ENCODE measurements at regions not wholly inside any gene's neighbourhood (a gene's known extent, or its start where the extent isn't known, plus 50 kb on each side); places are given as distances from the start of the nearest gene placed in this dataset.
"Not testable (repeated sequence)": the region's sequence is repeated elsewhere in the genome, so short reads cannot be mapped to it uniquely, and the experiment has no call there.

DNA sequence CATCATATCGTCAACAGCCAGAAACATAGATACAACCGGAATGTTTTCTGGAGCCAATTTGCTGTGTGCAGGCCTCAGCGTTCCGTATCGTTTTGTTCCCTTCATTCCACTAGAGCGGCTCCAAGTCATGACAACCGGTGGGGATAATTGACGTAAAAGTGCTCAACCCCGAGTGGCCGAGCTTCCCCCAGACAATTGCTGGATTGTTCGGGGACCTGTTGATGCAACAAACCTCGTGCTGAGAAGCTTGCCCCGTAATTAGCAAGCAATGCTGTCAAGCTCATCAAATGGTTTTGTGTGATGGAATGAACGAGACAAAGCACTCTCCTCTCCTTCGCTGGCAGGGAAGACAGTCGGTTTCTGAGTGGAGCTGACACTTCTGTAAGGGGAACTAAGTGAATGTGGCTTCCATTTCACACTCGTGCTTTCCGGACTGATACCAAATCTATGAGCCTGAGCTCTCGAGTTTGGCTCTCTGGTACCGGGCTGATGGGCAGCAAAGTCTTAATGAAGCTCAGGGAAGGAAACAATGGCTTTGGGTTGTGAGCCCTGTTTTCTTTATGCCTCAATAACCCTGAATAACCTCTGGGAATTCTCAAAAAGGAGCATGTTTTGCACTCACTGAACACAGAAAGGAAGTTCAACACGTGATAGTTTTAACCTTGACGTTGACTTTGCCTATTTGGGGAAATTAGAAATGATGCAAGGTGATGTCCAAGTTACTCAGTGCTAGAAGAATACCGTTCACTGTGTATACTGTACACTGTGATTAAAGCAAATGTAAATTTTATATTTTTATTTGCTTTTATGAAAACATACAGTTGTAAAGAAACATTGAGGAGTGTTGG lies 220.5 kb downstream of the BAMBI start:
- no peak for DNase-seq

DNA sequence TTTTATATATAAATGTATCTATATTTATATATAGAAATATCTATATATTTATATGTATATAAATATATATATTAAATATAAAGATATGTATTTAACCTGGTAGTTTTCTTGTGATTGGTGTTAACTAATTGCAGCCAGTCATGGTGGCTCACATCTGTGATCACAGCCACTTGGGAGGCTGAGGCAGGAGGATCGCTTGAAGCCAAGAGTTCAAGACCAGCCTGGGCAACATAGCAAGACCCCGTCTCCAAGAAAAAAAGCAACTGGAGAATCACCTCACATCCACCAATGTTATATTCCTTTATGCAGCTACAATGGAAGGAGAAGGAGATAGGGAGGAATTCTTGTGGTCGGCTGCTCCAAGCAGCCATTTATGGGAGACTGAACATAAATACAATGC lies 224.9 kb downstream of the BAMBI start:
- DNase-seq, result no peak

DNA sequence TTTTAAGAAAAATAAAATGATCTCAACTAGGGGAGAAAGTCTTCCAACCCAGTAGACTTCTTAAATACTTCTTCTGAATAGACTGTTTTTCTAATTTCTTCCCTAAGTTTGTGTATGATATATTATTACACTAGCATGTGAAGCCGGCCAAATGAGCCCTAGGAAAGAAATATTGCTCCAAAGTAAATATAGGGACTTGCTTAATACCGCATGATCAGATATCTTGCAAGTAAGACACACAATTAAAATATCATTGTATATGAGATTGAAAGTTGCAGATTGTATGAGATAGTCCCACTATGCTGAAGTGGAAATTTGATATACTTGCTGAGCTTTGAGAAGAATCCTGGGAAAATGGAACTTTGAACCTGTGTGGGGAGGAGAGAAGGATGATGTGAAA lies 225.7 kb downstream of the BAMBI start:
- no peak for DNase-seq

DNA sequence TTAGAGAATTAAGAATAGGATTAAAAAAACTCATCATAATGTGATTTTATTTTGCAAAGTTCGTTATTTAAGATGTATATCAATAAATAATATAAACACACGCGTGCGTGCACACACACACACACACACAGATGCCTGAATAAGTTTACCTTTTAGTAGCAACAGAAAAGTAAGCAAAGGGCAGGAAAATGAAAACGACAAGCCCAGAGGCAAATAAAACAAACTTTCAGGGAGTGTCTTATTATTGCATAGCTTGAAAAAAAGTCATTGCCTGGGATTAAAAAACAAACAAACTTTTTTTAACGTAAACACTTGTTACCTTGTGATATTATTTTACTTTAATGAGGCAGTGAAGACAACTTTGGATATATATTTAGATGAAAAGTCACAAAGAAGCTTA lies 226.4 kb downstream of the BAMBI start:
- DNase-seq, result no peak

DNA sequence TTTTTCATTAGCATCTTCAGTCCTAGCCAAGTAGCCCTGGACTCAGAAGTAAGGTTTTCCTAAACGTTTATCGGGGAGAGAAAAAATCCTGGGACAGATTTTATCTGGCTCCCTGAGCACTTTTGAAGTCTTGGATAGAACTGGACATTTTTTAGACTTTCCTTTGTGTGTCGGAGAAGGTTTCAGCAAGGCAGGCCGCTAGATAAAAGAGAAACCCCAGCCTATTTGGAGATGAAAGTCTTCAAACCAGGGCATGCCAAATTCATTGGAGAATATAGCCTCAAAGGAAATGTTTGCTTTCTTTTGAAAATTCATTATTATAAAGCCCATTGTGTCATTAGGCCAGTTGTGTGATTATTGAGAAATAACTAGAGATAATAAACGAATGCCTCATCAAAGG lies 228.1 kb downstream of the BAMBI start:
- no peak for DNase-seq

DNA sequence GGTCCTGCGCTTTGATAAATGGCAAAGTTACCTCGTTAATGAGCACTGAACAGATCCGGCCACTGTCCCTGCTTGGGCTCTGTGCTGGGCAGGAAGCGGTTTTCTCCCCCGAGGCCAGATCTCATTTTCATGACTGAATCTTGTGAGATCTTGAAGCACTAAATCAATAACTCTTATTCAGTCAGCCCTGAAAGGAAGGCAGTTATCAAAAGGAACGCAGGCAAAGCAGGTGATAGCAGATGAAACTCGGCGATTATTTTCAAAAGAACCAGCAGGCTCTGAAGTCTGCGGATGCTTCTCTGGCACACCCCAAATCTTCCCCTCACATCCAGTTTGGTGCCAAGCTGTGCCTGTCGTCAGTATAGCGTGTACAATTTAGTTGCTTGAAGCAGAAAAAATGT lies 228.7 kb downstream of the BAMBI start:
- DNase-seq, result no peak

DNA sequence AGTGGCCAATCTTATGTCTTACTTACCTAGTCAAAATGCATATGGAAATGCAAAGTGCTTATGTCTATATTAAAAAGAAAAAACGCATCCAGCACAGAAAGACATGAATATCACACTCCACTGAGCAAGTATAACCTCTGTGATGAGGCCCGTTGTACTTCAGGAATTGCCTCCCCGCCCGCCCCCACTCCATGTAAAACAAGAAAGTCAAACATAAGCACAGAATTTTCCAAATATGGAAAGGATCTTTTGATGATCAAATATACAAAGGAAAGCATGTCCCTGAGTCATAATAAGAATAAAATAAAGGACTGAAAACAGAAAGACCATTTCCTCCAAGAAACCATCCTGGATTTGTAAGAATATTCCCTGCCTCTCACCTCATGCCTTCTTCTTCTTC lies 229.1 kb downstream of the BAMBI start:
- no peak for DNase-seq

DNA sequence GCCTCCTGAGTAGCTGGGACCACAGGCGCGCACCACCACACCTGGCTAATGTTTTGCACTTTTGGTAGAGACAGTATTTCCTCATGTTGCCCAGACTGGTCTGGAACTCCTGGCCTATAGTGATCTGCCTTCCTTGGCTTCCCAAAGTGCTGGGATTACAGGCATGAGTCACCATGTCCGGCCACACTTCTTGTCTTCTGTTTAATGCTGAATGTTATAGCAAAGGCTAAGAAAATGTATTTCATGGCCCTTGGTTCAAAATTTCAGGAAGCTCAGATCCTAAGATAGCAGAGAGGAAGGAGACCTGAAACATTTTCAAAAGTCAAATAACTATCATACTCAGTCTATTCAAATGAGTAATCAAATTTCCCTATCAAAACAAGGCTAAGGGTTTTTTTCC lies 229.6 kb downstream of the BAMBI start:
- no peak for DNase-seq

DNA sequence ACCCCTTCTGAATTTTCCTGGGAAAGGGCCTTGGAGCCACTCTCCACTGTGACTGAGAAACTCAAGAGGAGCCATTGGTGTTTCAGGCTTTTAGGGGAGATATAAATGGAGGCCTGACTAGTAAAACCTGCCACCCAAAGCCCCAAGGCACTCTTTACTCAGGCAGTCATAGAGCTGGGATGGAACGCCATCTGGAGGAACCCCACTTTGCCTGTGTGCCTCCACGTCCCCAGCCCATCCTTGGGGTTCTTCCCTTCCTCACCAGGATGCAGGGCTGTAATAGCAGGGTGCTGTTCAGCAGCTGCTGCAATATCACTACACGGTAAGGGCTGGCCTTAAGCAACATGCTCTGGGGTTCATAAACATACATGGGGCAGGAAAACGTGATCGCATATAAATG lies 232.6 kb downstream of the BAMBI start:
- no peak for DNase-seq

DNA sequence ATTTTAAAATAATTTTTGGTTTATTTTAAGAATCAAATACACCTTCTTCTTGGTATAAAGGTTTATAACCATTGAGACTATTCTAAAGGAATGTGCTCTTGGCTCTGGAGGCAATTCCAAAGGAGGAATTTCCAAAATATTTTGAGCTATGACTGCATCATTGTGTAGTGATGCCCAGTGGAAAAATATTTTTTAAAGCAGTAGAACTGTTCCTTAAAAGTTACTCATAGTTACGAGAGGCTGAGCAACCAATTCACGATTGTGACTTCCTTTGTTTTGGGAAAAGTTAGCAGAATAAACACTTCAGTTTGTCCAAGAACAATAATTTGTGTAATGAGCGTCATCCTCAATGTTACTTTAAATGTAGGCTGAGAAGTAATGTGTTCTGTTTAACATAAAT lies 233.6 kb downstream of the BAMBI start:
- no peak for DNase-seq

DNA sequence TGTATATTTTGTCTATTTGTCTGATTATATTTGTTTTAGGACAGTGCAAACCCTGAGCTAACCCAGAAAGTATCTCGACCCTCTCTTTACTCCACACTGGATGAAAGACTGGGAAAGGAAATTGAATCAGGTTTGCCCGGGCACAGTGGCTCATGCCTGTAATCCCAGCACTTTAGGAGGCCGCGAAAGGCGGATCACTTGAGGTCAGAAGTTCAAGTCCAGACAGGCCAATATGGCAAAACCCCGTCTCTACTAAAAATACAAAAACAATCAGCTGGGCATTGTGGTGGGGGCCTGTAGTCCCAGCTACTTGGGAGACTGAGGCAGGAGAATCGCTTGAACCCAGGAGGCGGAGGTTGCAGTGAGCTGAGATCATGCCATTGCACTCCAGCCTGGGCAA lies 234.2 kb downstream of the BAMBI start:
- not testable (repeated sequence) for DNase-seq

DNA sequence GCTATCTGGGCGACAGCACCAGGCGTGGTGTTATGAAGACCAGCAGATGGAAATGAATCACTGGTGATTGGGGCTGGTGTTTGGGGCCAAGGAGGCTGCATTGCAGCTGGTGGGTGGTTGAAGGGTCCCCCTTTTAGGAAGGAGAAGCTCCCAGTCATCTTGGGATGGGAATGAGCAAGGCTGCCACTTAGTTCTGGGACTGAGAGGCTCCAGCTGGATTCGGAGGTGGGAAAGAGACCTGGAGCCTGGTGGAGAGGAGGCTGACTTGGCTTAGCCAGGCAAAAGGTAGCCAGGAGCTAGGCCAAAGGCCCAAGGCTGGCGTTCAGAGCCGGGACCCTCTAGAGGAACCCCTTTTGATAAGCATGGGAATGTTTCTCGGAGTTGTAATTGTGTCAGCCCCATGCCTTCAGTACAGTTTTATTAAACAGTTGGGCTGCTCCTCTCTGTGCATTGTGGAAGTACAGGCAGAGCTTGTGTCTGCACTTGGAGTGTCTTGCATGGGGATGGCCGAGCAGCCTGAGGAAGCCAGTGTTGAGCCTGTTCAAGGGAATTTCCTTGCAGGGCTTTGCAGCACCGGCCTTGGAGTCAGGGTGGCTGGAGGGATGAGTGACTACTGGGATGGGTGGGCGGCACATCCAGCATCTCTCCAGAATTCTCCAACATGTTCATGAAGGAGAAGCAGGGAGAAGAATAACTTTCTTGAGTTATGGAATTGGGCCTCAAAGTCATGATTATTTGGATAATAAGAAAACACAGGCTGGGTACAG lies 234.9 kb downstream of the BAMBI start:
- DNase-seq, result no peak

DNA sequence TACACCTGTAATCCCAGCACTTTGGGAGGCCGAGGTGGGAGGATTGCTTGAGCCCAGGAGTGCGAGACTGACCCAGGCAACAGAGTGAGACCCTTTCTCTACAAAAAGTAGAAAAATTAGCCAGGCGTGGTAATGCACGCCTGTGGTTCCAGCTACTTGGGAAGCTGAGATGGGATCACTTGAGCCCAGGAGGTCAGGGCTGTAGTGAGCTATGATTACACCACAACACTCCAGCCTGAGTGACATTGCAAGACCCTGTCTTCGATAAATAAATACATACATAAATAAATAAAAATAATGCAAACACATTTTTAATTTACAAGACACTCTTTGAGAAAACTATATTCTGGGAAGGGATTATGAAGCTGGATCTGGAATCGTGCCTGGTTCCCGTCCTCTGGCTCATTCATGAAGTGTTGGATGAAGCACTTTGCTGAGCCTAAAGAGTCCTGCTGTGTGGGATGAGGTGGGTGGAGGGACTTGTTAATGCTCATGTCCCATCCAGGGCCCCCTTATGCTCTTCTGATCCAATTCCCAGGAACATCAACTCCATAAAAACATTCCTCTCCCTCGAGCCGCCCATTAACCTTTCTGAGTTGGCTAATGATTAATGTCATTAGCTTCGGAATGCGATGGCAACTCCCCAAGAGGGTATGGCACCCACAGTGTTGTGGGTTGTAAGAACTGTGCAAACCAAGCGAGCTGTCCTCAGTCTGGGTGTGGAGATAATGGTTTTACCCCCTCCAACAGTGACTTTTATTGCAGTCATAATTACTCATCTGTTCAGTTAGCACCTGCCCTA lies 236.3 kb downstream of the BAMBI start:
- no peak for DNase-seq

DNA sequence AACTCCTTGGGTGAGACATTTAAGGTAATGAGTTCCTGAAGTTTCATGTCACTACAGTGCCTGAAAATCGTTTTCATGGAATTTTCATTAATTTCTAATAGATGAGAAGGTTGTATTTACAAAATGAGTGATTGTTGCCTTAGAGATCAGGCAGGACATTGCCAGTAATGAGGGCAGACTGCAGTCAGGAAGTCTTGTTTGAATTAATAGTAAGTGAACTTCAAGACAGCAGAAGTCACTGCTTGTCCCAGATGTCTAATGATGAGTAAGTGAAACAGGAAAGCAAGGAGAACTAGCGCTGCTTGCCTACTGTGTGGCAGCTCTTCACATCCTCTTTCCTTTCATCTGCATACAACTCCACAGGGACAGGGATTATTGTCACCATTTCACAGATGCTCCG lies 237.4 kb downstream of the BAMBI start:
- no peak for DNase-seq

DNA sequence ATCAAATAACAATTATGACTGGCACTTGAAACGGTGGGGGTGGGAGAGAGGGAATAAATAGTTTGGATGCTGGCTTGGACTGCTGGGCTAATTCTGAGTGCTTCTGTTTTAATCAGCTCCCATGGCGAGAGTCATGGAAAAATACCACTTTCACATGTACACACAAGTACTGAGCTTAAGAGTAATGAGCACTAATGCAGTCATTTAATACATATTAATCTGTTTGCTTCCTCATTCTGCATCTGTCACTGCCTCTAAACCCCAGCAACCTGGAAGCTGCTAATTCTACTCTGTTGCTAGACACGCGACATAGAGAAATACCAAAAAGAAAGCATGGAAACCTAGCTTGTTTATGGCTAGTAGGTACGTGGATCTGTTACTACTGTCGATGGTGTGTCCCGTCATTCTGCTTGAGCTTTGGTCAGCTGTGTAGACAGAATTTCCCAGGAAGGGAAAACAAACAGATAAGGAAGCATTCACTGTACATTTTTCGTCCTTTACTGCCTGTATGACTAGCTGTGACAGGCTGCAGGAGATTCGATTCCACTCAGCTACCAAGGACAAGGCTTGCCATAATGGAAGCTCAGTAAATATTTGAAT lies 238.8 kb downstream of the BAMBI start:
- no peak for DNase-seq

DNA sequence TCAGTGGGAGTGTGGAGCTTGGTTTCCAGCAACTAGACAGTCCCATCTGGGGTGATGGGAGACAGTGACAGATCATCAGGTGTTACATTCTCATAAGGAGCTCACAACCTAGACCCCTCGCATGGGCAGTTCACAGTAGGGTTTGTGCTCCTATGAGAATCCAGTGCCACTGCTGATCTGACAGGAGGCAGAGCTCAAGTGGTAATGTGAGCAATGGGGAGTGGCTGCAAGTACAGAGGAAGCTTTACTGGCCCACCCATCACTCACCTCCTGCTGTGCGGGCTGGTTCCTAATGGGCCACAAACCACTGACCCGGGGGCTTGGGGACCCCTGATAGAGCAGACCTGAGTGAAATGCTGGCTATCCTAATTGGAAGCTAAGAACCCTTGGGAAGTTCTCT lies 242.8 kb downstream of the BAMBI start:
- DNase-seq, result no peak

DNA sequence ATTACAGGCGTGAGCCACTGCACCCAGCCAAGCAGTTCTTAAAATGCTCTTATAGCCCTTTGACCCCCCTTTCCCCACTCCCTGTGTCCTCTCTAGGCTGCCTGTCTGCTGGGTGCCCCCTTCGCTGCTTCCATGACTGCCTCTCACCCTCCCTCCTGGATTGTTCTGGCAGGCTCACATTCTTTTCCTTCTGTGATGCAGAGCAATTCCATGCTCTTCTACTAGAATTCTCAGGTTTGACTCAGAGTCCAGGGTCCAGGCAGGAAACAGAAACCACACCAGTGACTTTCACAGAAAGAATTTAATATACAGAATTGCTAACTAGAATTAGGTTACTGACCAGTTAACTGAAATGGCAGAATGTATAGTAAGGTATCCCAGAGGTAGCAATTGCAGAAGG lies 244.8 kb downstream of the BAMBI start:
- DNase-seq, result no peak

DNA sequence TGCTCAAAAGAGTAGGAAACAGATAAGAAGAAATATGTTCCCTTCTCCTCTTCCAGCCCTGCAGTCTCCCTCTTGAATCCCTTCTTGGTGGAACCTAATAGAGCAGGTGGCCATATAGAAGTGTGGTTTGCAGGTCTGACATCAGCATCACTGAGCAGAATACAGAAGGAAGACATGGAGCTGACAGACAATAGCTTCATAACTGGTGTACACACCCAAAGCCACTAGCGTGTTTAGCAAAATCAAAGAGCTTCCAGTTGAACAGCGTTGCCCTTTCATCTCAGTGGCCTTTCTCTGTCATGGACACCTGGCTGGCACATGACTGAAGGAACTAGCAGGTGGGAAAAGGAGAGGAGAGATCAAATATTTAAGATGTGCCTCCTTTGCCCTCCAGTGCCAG lies 245.5 kb downstream of the BAMBI start:
- no peak for DNase-seq

DNA sequence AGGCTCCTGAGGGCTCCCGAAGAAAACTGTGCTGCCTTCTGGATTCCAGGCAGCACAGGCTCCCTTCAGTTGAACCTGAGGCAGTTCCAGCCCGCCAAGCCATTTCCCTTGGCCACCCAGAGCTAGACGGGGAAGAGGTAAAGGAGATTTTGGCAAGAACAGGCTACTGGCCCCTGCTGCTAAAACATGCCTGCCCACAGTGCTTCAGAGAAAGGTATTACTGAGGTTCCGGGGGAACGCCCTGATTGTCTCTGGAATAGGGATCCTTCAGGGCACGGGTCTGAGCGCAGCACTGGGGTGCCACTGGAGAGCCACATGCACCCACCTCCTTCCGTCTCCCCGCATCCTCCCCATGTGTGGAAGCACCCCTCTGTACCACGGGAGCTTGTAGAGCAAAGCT lies 247.4 kb downstream of the BAMBI start:
- no peak for DNase-seq

DNA sequence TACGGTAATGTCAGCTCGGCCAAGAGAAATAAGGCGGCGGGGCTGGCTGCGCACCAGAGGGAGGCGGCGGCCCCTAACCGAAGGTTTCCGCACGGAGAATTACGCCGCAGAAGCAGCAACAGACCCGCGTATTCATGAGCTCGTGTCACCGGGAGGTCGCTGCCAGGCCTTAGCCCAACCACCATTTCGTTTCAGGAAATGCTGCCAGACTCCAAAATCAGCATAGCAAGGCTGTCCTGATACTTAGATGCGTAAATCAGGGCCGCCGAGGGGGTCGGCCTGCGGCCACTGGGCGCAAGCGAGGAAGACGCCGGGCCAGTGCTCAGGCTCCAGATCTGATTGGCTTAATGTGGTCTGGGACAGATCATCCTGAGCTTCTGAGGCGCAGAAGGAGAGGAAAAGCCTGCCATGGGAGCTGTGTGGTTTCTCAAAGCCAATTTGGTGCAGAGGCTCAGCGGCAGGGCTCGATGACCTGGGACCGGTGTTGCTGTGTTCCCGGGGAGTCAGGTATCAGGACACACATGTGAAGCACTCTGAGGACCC lies 247.9 kb downstream of the BAMBI start:
- DNase-seq, result no peak

DNA sequence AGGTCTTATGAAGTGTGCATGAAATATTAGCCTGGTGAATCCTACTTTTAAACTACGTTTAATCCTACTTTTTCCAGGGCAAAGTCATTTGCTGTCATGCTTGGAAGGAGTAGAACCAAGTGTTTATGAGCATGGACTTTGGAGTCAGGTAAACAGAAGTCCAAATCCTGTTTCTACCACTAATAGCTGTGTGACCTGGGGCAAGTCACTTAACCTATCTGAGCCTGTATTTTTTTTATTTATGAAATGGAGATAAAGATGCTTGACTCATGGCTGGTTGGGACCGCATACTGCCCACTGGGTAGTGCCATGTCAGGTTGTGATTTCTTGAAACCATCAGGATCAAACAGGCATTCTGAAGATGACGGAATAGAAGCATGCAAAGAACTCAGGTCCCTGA lies 249.6 kb downstream of the BAMBI start:
- DNase-seq, result no peak

DNA sequence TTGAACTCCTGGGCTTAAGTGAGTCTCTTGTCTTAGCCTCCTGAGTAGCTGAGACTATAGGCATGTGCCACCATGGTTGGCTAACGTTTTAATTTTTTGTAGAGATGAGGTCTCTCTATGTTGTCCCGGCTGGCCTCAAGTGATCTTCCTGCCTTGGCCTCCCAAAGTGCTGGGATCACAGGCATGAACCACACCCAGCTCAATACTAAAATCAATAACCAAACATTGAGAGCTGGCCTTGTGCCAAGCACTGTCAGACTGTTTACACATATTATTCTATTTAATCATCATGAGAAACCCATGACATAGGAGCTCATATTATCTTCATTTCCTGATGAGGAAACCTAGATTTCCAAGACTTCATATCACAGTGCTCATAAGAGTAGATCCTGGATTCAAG lies 251.2 kb downstream of the BAMBI start:
- no peak for DNase-seq

DNA sequence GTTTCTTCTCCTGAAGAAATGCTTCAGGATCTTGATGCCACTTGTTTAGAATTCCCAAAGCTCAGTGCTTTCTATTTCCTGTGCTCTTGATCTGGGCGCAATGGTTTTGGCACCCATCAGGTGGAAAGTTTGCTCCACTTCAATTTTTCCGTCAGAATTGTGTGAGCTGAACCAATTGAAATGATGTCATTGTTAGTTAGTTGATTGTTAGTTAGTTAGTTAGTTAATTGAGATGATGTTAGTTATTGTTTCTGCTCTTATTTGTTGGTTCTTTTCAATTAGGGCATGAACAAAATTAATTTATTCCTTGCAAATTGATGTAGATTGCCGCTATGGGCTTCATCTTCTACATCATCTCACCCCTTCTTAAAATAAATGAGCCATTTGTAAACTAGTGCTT lies 252.6 kb downstream of the BAMBI start:
- DNase-seq, result no peak
